ENCODE measurements at regions not wholly inside any gene's neighbourhood (a gene's known extent, or its start where the extent isn't known, plus 50 kb on each side); places are given as distances from the start of the nearest gene placed in this dataset.

GRCh38 chr12:58395470-58395869, 454.1 kb downstream of the ATP23 start:
- no peak for ATAC-seq
- Histone ChIP-seq H3K27me3 (no peaks in the 10 kb centered on the region), H3K4me1 (no peaks in the 10 kb centered on the region), H3K27ac (no peak overlapping the region), H3K36me3 (no peaks in the 10 kb centered on the region), H3K9me3 (peaks cover 0 to 7% (median 0%) of the 10 kb centered on the region in 12 donors), H3K4me3 (no peak overlapping the region)
- no peak for DNase-seq
- intact Hi-C loops (cut with DNase I) = no loop called here
- TF ChIP-seq CTCF (IDR thresholded peaks at IDR 0.05) = no peak
- TF ChIP-seq POLR2A (IDR thresholded peaks at IDR 0.05) = no peak

- Histone ChIP-seq H3K27ac (no peak overlapping the region), H3K27me3 (no peaks in the 10 kb centered on the region), H3K4me1 (no peaks in the 10 kb centered on the region), H3K9me3 (peaks cover 0 to 8% (median 1%) of the 10 kb centered on the region in 12 donors), H3K36me3 (no peaks in the 10 kb centered on the region), H3K4me3 (no peak overlapping the region)
- DNase-seq (no peak), ATAC-seq (no peak)
- TF ChIP-seq CTCF (IDR thresholded peaks at IDR 0.05) = no peak
- no peak for TF ChIP-seq POLR2A (IDR thresholded peaks at IDR 0.05)
- intact Hi-C loops (cut with DNase I) = no loop called here
- 75 to 89% (median 88%) methylated on average over 2 of the region's 2 CpGs for WGBS, 4 donors
Measured at GRCh38 chr12:58396239-58396638, 454.9 kb downstream of the ATP23 start.

GRCh38 chr12:58405363-58405762, 464.0 kb downstream of the ATP23 start:
- intact Hi-C loops (cut with DNase I) = no loop called here
- WGBS, 4 donors = 89 to 97% (median 94%) methylated on average over 4 of the region's 4 CpGs

GRCh38 chr12:58408516-58408915, 467.1 kb downstream of the ATP23 start:
- no peaks in the 10 kb centered on the region for H3K36me3 ChIP-seq
- intact Hi-C loops (cut with DNase I) = loop anchor here in 1 of 10 donors (2.0 kb wide), 1 partner anchor 28 kb away; no protein-coding TSS in a partner anchor
- no peaks in the 10 kb centered on the region for H3K9me3 ChIP-seq
- H3K27ac ChIP-seq = no peak overlapping the region
- H3K27me3 ChIP-seq = no peaks in the 10 kb centered on the region
- 6 to 52% (median 17%) methylated on average over 1 of the region's 1 CpG for WGBS, 4 donors
- ATAC-seq (peak in 3 of 4 donors; percentile 46 to 54 (median 53)), DNase-seq (no peak)
- no peak overlapping the region for H3K4me3 ChIP-seq
- peaks cover 0 to 17% (median 0%) of the 10 kb centered on the region in 12 donors for H3K4me1 ChIP-seq
- TF ChIP-seq POLR2A (IDR thresholded peaks at IDR 0.05) = no peak
- no peak for TF ChIP-seq CTCF (IDR thresholded peaks at IDR 0.05)

More at GRCh38 chr12:58405363-58405762, 464.0 kb downstream of the ATP23 start:
- H3K27ac ChIP-seq = no peak overlapping the region
- peaks cover 0 to 14% (median 1%) of the 10 kb centered on the region in 12 donors for H3K9me3 ChIP-seq
- no peaks in the 10 kb centered on the region for H3K36me3 ChIP-seq
- peaks cover 0 to 8% (median 0%) of the 10 kb centered on the region in 12 donors for H3K4me1 ChIP-seq
- H3K27me3 ChIP-seq = no peaks in the 10 kb centered on the region
- TF ChIP-seq CTCF (IDR thresholded peaks at IDR 0.05) (no peak), POLR2A (IDR thresholded peaks at IDR 0.05) (no peak)
- DNase-seq (no peak), ATAC-seq (no peak)
- H3K4me3 ChIP-seq = no peak overlapping the region
